ENCODE measurements at regions not wholly inside any gene's neighbourhood (a gene's known extent, or its start where the extent isn't known, plus 50 kb on each side); places are given as distances from the start of the nearest gene placed in this dataset.

- TF ChIP-seq, protein P1, sequence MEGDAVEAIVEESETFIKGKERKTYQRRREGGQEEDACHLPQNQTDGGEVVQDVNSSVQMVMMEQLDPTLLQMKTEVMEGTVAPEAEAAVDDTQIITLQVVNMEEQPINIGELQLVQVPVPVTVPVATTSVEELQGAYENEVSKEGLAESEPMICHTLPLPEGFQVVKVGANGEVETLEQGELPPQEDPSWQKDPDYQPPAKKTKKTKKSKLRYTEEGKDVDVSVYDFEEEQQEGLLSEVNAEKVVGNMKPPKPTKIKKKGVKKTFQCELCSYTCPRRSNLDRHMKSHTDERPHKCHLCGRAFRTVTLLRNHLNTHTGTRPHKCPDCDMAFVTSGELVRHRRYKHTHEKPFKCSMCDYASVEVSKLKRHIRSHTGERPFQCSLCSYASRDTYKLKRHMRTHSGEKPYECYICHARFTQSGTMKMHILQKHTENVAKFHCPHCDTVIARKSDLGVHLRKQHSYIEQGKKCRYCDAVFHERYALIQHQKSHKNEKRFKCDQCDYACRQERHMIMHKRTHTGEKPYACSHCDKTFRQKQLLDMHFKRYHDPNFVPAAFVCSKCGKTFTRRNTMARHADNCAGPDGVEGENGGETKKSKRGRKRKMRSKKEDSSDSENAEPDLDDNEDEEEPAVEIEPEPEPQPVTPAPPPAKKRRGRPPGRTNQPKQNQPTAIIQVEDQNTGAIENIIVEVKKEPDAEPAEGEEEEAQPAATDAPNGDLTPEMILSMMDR (IDR thresholded peaks at IDR 0.05 in 8 of 11, conservative IDR thresholded peaks at IDR 0.05 in 3 of 11) = no peak
- TF ChIP-seq POLR2A (IDR thresholded peaks at IDR 0.05) = no peak
Observed at GRCh38 chr12:58313091-58313855, 371.9 kb downstream of the ATP23 start.

Data from spleen (tissue), 7 donors.